Upper lobe of left lung (tissue), 6 donors: ENCODE measurements at regions not wholly inside any gene's neighbourhood (a gene's known extent, or its start where the extent isn't known, plus 50 kb on each side); places are given as distances from the start of the nearest gene placed in this dataset.
A peak's percentile ranks its signal among the peaks of the same experiment; 100 is the strongest.
"Not testable (repeated sequence)": the region's sequence is repeated elsewhere in the genome, so short reads cannot be mapped to it uniquely, and the experiment has no call there.

Experiments
- ATAC-seq, 2 donors: fragments of 200-7000 bp; cut with Tn5 transposase; one replicate each; pipeline ENCODE4 v1.9.1; 2022; ENCODE audit warnings: mild to moderate bottlenecking in 2 of 2, moderate library complexity in 2 of 2; ENCODE audit not compliant: low FRiP score in 2 of 2
- DNase-seq, 2 donors: peaks; one replicate each; pipeline ENCODE4 v3.0.0-alpha.2; 2019 to 2020
- H3K27ac ChIP-seq, 4 donors: fragments of 200-600 bp; sonication (generic); one replicate each; pipeline ENCODE4 v1.5.1; 2016 to 2019
- H3K27me3 ChIP-seq, 4 donors: fragments of 200-600 bp; sonication (generic); one replicate each; pipeline ENCODE4 v1.5.1; 2017 to 2019
- H3K36me3 ChIP-seq, 4 donors: fragments of 200-600 bp; sonication (generic); one replicate each; pipeline ENCODE4 v1.5.1; 2016 to 2019
- H3K4me1 ChIP-seq, 4 donors: fragments of 200-600 bp; sonication (generic); one replicate each; pipeline ENCODE4 v1.5.1; 2018 to 2019
- H3K4me3 ChIP-seq, 4 donors: fragments of 200-600 bp; sonication (generic); one replicate each; pipeline ENCODE4 v1.5.1; 2017 to 2019; ENCODE audit warnings: mild to moderate bottlenecking in 2 of 4, moderate library complexity in 1 of 4
- H3K9me3 ChIP-seq, 4 donors: fragments of 200-600 bp; sonication (generic); one replicate each; pipeline ENCODE4 v1.5.1; 2018 to 2019
- EP300 ChIP-seq, 4 donors: sonication (generic); formaldehyde crosslinking; IDR thresholded peaks; one replicate each; pipeline ENCODE4 v1.5.1; 2017; ENCODE audit warnings: antibody characterized with exemption in 4 of 4, control low read depth in 2 of 4
- POLR2A ChIP-seq, 4 donors: fragments of 450-650 bp; IDR thresholded peaks; one replicate each; pipeline ENCODE4 v1.5.1; 2016 to 2017; ENCODE audit warnings: antibody characterized with exemption in 4 of 4, mild to moderate bottlenecking in 2 of 4
- POLR2AphosphoS5 ChIP-seq, 2 donors: sonication (generic); formaldehyde crosslinking; IDR thresholded peaks; one replicate each; pipeline ENCODE4 v1.5.1; 2017; ENCODE audit warnings: antibody characterized with exemption in 2 of 2
- WGBS, 2 donors: methylation state at CpG; one replicate each; pipeline ENCODE4 v1.1.5; 2017 to 2018; 5-methylcytosine and 5-hydroxymethylcytosine counted together
- TF ChIP-seq, protein P1 (sequence below), 6 experiments: fragments of 450-650 bp in 4 of 6; fragments of 200-600 bp in 2 of 6; sonication (generic) in 2 of 6; IDR thresholded peaks; one replicate each; pipeline ENCODE4 v1.5.1; 2016 to 2019; ENCODE audit warnings: antibody characterized with exemption in 6 of 6
- donor health status: DM: no; HTN: no; CAD: no; lungs with moderate emphysema.
- donor health status: DM: no; HTN: yes; CAD: no; lungs with severe emphysema.

DNA sequence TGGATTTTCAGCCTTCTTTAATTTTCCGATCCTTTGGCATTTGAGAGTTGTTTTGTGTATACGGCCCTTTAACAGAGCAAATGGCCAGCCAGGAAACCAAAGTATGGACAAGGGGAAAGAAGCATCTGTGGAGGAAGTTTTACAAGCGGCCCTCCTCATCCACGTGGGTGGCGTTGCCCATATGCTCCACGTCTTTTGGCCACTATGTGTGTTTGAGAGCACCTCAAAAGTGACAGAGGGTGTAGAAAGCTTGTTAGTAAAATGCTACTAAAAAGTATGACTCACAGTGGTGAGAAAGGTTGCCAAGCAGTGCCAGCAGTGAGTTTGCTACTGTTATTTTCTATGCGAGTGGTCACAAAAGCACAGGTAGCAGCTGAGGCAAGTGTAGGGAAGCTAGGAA is 451.8 kb upstream of the NPAP1 start:
- Histone ChIP-seq H3K27me3 (no peaks in the 10 kb centered on the region), H3K4me1 (no peaks in the 10 kb centered on the region), H3K4me3 (no peak overlapping the region), H3K27ac (no peak overlapping the region), H3K9me3 (peaks cover 0 to under 1% (median 0%) of the 10 kb centered on the region in 4 donors), H3K36me3 (no peaks in the 10 kb centered on the region)
- no peak for ATAC-seq
- WGBS, 2 donors: 73 to 82% methylated on average over 7 of the region's 7 CpGs
- no peak for TF ChIP-seq POLR2AphosphoS5 (IDR thresholded peaks at IDR 0.05)
- TF ChIP-seq POLR2A (IDR thresholded peaks at IDR 0.05): no peak
- TF ChIP-seq, protein P1, sequence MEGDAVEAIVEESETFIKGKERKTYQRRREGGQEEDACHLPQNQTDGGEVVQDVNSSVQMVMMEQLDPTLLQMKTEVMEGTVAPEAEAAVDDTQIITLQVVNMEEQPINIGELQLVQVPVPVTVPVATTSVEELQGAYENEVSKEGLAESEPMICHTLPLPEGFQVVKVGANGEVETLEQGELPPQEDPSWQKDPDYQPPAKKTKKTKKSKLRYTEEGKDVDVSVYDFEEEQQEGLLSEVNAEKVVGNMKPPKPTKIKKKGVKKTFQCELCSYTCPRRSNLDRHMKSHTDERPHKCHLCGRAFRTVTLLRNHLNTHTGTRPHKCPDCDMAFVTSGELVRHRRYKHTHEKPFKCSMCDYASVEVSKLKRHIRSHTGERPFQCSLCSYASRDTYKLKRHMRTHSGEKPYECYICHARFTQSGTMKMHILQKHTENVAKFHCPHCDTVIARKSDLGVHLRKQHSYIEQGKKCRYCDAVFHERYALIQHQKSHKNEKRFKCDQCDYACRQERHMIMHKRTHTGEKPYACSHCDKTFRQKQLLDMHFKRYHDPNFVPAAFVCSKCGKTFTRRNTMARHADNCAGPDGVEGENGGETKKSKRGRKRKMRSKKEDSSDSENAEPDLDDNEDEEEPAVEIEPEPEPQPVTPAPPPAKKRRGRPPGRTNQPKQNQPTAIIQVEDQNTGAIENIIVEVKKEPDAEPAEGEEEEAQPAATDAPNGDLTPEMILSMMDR (IDR thresholded peaks at IDR 0.05): no peak
- no peak for TF ChIP-seq EP300 (IDR thresholded peaks at IDR 0.05)
- no peak for DNase-seq

DNA sequence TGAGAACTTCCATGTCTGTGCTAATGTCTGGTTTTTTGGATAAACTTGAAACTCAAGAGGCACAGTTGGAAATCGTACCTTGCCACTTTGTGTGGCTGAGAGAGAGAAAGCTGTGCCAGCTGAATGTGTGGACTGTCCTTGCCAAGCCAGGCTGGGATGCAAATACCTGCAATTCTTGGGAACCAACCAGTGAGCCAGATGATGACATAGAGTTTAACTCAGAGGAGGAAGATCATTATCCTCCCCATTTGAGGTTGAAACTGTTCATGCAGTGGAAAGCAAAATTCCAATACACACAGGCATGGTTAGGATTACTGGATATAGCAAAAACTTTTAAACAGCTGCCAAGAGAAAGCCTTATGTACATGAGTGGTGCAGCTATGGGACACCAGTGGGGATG is 451.4 kb upstream of the NPAP1 start:
- Histone ChIP-seq H3K27me3 (no peaks in the 10 kb centered on the region), H3K9me3 (peaks cover 0 to 5% (median 2%) of the 10 kb centered on the region in 4 donors), H3K4me1 (no peaks in the 10 kb centered on the region), H3K4me3 (no peak overlapping the region), H3K36me3 (no peaks in the 10 kb centered on the region), H3K27ac (no peak overlapping the region)
- ATAC-seq (no peak), DNase-seq (no peak)
- WGBS, 2 donors: 64 to 83% methylated on average over 1 of the region's 1 CpG
- no peak for TF ChIP-seq POLR2A (IDR thresholded peaks at IDR 0.05)
- TF ChIP-seq POLR2AphosphoS5 (IDR thresholded peaks at IDR 0.05): no peak
- TF ChIP-seq, protein P1 (IDR thresholded peaks at IDR 0.05): no peak
- TF ChIP-seq EP300 (IDR thresholded peaks at IDR 0.05): no peak

DNA sequence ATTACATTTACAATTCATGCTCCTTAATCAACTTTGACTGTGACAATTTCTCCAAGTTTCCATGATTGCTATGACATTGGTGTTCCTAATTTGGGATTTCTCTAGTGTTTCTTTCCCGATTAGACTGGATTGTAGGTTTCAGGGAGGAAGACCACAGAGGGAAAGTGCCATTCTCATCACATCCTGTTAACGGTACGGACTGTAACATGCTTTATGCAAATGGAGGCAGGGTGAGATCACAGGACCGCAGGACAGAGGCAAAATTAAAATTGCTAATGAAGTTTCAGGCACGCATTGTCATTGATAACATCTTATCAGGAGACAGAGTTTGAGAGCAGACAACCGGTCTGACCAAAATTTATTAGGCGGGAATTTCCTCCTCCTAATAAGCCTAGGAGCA is 446.7 kb upstream of the NPAP1 start:
- not testable (repeated sequence) for ATAC-seq, DNase-seq, H3K27me3 ChIP-seq, H3K4me3 ChIP-seq, H3K27ac ChIP-seq, H3K4me1 ChIP-seq, H3K9me3 ChIP-seq, H3K36me3 ChIP-seq
- 73 to 77% methylated on average over 7 of the region's 7 CpGs for WGBS, 2 donors

DNA sequence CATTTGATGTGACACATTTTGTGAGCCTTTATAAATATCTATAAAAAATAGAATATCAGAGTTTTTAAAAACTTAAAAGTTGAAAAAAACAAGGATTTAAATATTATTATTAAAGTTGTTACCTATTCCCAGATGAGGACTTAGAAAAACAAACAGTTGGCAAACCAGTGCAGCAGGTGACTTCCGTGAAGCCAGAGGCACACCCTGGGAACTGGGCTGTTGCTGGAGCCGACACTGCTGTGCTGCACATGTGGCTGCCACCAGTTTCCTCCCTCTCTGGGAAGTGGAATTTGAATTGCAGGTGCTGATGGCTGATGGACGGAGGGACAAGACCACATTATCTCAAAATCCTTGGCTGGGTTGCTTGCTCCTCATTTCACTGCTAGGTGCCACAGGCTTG is 442.4 kb upstream of the NPAP1 start:
- ATAC-seq, H3K27me3 ChIP-seq, H3K9me3 ChIP-seq, H3K36me3 ChIP-seq, H3K4me3 ChIP-seq, H3K4me1 ChIP-seq, DNase-seq, H3K27ac ChIP-seq: not testable (repeated sequence)
- 64 to 70% methylated on average over 3 of the region's 3 CpGs for WGBS, 2 donors

DNA sequence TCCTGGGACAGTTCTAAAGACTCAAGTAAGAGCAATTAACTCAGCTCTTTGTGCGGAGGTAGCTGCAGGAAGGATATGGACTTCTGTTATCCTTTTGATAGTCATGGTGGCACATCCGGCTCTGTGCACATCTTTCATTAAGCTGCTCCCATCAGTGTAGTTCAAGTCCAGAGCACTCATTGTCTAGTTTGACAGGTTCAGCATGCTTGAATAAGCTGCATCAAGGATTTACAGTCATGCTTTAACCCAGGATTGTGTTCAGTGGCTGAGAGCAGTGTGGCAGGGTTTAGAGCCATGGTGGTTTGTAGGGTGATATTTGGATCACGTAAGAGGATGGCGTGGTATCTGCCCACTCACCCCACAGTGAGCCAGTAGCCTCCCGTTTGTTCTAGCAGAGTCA is 435.0 kb upstream of the NPAP1 start:
- not testable (repeated sequence) for DNase-seq, H3K4me1 ChIP-seq, H3K9me3 ChIP-seq, H3K27me3 ChIP-seq, ATAC-seq, H3K27ac ChIP-seq, H3K36me3 ChIP-seq, H3K4me3 ChIP-seq
- whole genome bisulfite sequencing, 2 donors: 86 to 88% methylated on average over 5 of the region's 5 CpGs

DNA sequence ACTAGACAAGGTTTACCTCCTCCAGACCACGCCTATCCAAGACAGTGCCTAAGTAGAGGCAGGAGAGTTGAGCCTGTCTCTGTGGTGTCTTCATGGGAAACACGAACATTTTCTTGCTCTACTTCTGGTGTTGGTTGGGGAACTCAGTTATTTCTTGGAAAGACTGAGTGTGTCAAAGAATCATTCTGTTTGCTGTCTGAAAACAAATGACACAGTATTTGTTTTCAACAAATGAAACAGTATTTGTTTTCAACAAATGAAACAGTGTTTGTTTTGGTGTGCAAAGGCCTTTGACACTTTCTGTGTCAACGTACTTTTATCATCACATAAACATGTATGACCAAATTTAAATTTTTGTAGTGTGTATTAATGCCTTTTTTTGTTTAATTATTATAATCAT is 416.5 kb upstream of the NPAP1 start:
- not testable (repeated sequence) for H3K36me3 ChIP-seq, DNase-seq, H3K27me3 ChIP-seq, ATAC-seq, H3K4me3 ChIP-seq, H3K4me1 ChIP-seq, H3K27ac ChIP-seq, H3K9me3 ChIP-seq
- WGBS, 2 donors: 54 to 66% methylated on average over 3 of the region's 3 CpGs

DNA sequence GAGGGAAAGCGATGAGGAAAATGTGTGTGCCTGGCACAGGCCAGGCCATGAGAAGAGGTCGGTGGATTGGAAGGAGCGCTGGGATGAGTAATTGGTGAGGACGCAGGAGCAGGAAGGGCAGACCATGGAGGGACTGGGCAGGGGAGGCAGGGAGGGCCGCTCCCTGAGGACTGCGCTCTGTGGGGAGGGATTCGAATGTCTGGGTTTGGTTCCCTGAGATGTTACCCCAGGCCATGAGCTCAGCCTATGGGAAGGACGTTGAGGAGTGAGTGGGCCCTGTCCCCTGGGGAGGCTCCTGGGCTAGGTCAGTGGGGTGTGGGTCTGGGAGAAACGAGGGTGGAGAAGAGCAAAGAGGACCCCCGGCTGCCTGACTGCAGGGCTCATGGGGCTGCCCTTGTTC is 415.2 kb upstream of the NPAP1 start:
- WGBS, 2 donors: 78 to 82% methylated on average over 10 of the region's 10 CpGs
- not testable (repeated sequence) for H3K4me3 ChIP-seq, H3K36me3 ChIP-seq, H3K9me3 ChIP-seq, H3K27ac ChIP-seq, H3K27me3 ChIP-seq, H3K4me1 ChIP-seq
- DNase-seq (peak in 1 of 2 donors; percentile 8), ATAC-seq (peak in 1 of 2 donors; percentile 32)

DNA sequence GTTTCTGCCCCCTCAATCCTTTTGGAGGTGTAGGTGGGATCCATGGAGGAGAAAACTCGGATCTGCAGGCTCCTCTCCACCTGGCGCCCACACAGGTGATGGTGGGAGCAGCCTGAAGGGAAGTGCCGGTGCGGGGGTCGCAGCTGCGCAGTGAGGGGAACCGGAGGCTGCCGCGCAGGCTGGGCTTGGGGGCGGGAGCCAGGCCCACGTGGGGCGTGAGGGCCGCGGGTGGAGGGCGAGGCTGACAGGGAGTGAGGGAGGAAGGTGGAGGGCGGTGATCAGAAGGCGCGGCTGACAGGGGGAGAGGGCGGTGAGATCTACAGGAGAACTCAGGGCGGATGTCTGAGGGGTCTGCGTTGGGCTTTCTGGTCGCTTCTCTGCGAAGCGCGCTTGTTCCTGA is 414.7 kb upstream of the NPAP1 start:
- H3K9me3 ChIP-seq, H3K4me1 ChIP-seq, H3K4me3 ChIP-seq, H3K27me3 ChIP-seq, H3K27ac ChIP-seq, H3K36me3 ChIP-seq: not testable (repeated sequence)
- peak in 1 of 2 donors; percentile 40 for ATAC-seq
- DNase-seq: peak in 1 of 2 donors; percentile 20
- 33 to 39% methylated on average over 8 to 14 of the region's 25 CpGs for WGBS, 2 donors

DNA sequence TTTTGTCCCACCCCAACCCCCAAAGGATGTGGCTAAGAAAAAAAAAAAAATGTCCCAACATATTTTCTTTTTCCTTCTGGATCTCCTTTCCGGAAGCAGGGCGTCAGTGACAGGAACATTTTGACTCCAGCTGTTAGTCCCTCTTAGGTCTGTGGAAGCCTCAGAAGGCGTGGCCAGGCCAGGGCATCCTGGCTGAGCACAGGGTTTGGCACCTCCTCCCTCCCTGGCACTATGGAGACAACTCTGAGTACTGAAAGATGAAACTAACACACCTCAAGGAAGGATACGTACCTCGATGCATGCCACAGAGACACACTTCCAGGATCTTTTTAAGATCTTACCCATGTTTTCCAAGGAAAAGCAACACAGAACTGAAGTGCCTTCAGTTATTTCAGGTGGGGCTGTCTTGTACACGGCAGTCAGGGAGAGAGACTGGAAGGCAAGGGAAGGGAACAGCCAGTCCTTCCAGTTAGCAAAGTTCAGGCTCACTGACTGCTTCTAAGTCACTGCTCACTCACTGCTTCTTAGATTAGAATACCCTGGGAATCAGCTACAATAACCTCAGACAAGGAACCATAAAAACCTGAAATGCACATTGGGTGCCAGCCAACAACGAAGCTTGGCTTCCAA is 406.9 kb upstream of the NPAP1 start:
- H3K36me3 ChIP-seq, H3K4me3 ChIP-seq, H3K27me3 ChIP-seq, H3K9me3 ChIP-seq, DNase-seq, H3K27ac ChIP-seq, ATAC-seq, H3K4me1 ChIP-seq: not testable (repeated sequence)
- 45 to 48% methylated on average over 7 of the region's 7 CpGs for WGBS, 2 donors
